ENCODE measurements at regions not wholly inside any gene's neighbourhood (a gene's known extent, or its start where the extent isn't known, plus 50 kb on each side); places are given as distances from the start of the nearest gene placed in this dataset.
A peak's percentile ranks its signal among the peaks of the same experiment; 100 is the strongest.

DNA sequence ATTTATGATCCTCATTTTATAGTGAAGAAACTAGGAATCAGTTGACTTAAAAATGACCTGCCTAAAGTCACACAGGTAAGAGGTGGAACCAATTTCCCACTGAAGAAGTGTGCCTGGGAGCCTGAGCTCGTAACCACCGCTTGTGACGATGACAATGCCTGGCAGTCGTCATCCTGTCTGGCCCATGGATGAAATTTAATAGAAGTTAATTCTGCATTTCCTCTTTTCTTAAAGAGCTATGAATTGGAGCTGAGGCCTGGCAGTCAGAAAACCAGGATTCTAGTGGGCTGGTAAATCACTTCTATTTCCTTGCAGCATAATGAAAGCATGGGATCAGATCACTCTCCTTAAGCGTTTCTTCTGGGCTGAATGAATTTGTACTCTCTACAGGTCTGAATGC is 200.0 kb upstream of the SGK1 start:
- no peak overlapping the region for H3K14ac ChIP-seq (ENCODE audit: insufficient read length)

More for the DNA sequence above, 200.0 kb upstream of the SGK1 start:
- Histone ChIP-seq H2BK5ac (ENCODE audit: low read depth, low read length) (no peak overlapping the region), H3K56ac (replicated peaks; ENCODE audit: insufficient read length, low read depth, low read length) (no peak overlapping the region), H2BK15ac (ENCODE audit: low read length) (no peak overlapping the region), H4K8ac (ENCODE audit: extremely low read depth, insufficient read depth, low read length) (no peak overlapping the region), H2BK20ac (ENCODE audit: low read length) (no peak overlapping the region), H4K5ac (ENCODE audit: insufficient read length, low read depth, low read length) (no peak overlapping the region), H3K9ac (replicated peaks in 1 of 4; ENCODE audit: extremely low read depth in 1 of 4, low read depth in 3 of 4, low read length in 3 of 4) (no peak overlapping the region), H3K79me2 (ENCODE audit: control insufficient read depth in 1 of 2, insufficient read depth in 2 of 2, low read length in 2 of 2) (no peaks in the 10 kb centered on the region), H3K4me3 (ENCODE audit: extremely low read depth in 1 of 4, insufficient read depth in 2 of 4, low read depth in 3 of 4, low read length in 4 of 4) (no peak overlapping the region; a peak in 1 of 8 replicates), H3K23me2 (ENCODE audit: low read depth, low read length) (no peaks in the 10 kb centered on the region), H2AK5ac (ENCODE audit: low read depth, low read length) (no peak overlapping the region), H4K91ac (replicated peaks; ENCODE audit: insufficient read length, low read length) (no peak overlapping the region), H4K20me1 (replicated peaks in 1 of 2; ENCODE audit: control insufficient read depth in 1 of 2, insufficient read depth in 2 of 2, low read length in 2 of 2) (no peaks in the 10 kb centered on the region), H3K4me1 (replicated peaks in 1 of 4; ENCODE audit: control insufficient read depth in 3 of 4, insufficient read depth in 4 of 4, low read length in 3 of 4) (peaks cover 0 to 5% (median 3%) of the 10 kb centered on the region in 4 experiments; a peak in 4 of 7 replicates), H3K79me1 (ENCODE audit: low read depth, low read length) (no peaks in the 10 kb centered on the region), H2BK120ac (replicated peaks; ENCODE audit: low read depth, low read length) (no peak overlapping the region), H3K4ac (replicated peaks; ENCODE audit: insufficient read length, low read depth, low read length) (no peak overlapping the region), H3K18ac (ENCODE audit: extremely low read depth, low read length) (no peak overlapping the region), H3K36me3 (ENCODE audit: control insufficient read depth in 2 of 4, insufficient read depth in 4 of 4, low read length in 3 of 4) (no peaks in the 10 kb centered on the region), H3K23ac (ENCODE audit: insufficient read length) (no peak overlapping the region), H3K4me2 (ENCODE audit: insufficient read depth in 1 of 2, low read depth in 2 of 2, low read length in 2 of 2) (peak overlapping the region in 1 of 2 experiments; percentile 56; a peak in 1 of 4 replicates), H2AFZ (ENCODE audit: low read length) (no peak overlapping the region), H3K27ac (ENCODE audit: low read depth, low read length) (no peak overlapping the region), H2BK12ac (ENCODE audit: low read depth, low read length) (no peak overlapping the region), H3K27me3 (replicated peaks in 1 of 4; ENCODE audit: control insufficient read depth in 3 of 4, extremely low read depth in 1 of 4, insufficient read depth in 3 of 4, low read length in 3 of 4) (no peaks in the 10 kb centered on the region), H3K9me3 (ENCODE audit: insufficient read depth in 2 of 2, low read depth in 1 of 2, low read length in 1 of 2) (no peaks in the 10 kb centered on the region)
- CTCF ChIA-PET (ENCODE audit: partially characterized antibody) = interaction anchor here (0.6 to 1.2 kb wide), 5 partner anchors 15 to 396 kb away, joined by 3 to 6 read pairs (median 3); no protein-coding TSS in a partner anchor
- POLR2A ChIA-PET (ENCODE audit: partially characterized antibody) = no interaction called here
- DNase-seq (ENCODE audit: low read depth in 1 of 2, low spot score in 2 of 2) (no peak), FAIRE-seq (no peak)
- 84% methylated on average over 5 of the region's 5 CpGs; no CpG with 5 or more reads in 1 of the 2 experiments for WGBS, 2 experiments (ENCODE audit: extremely low coverage in 1 of 2, insufficient coverage in 1 of 2, insufficient read length in 1 of 2, insufficient replicate concordance in 2 of 2, low coverage in 1 of 2, low lambda C conversion rate in 2 of 2, missing lambda C conversion rate in 1 of 2)
